CD14-positive monocyte (primary cell): ENCODE measurements at regions not wholly inside any gene's neighbourhood (a gene's known extent, or its start where the extent isn't known, plus 50 kb on each side); places are given as distances from the start of the nearest gene placed in this dataset.

Source experiments
- DNase-seq, 3 donors: peaks; one replicate each; pipeline ENCODE4 v3.0.0-alpha.2; 2011 to 2022
- H2AFZ ChIP-seq: 2 replicates; pipeline ENCODE4 v1.6.0; 2012; ENCODE audit warnings: mild to moderate bottlenecking, low read depth, low read length, inconsistent platforms; ENCODE audit not compliant: insufficient read depth, poor library complexity, severe bottlenecking
- H3K27ac ChIP-seq, 2 donors: 1 replicate in 1 of 2; 2 replicates in 1 of 2; pipeline ENCODE4 v1.5.1; 2012 to 2013; ENCODE audit warnings: low read length in 2 of 2, control low read depth in 1 of 2, inconsistent platforms in 1 of 2, low read depth in 1 of 2, mild to moderate bottlenecking in 1 of 2
- H3K27me3 ChIP-seq, 2 donors: one replicate each; pipeline versions ENCODE4 v1.6.0 to v1.6.1; 2011 to 2013; ENCODE audit warnings: low read length in 2 of 2; ENCODE audit not compliant: control insufficient read depth in 2 of 2, insufficient read depth in 2 of 2
- H3K36me3 ChIP-seq, 2 donors: replicated peaks in 1 of 2; 1 replicate in 1 of 2; 2 replicates in 1 of 2; pipeline versions ENCODE4 v1.5.1 to v1.6.1; 2012 to 2013; ENCODE audit warnings: low read length in 2 of 2, control low read depth in 1 of 2, inconsistent platforms in 1 of 2, mild to moderate bottlenecking in 1 of 2; ENCODE audit not compliant: insufficient read depth in 2 of 2, control insufficient read depth in 1 of 2
- H3K4me1 ChIP-seq, 2 donors: 1 replicate in 1 of 2; 2 replicates in 1 of 2; pipeline versions ENCODE4 v1.5.1 to v1.6.1; 2012 to 2013; ENCODE audit warnings: low read length in 2 of 2, control low read depth in 1 of 2, inconsistent platforms in 1 of 2, mild to moderate bottlenecking in 1 of 2, moderate library complexity in 1 of 2; ENCODE audit not compliant: insufficient read depth in 2 of 2, control insufficient read depth in 1 of 2
- H3K4me2 ChIP-seq: replicated peaks from 2 replicates; pipeline ENCODE3; 2012; ENCODE audit warnings: low read length, moderate library complexity, mild to moderate bottlenecking; ENCODE audit not compliant: poor library complexity, severe bottlenecking; ENCODE audit errors: extremely low read depth
- H3K4me3 ChIP-seq, 3 experiments: fragments of 200-600 bp in 1 of 3; sonication (generic) in 1 of 3; replicated peaks in 1 of 3; 1 replicate in 2 of 3; 2 replicates in 1 of 3; pipeline ENCODE4 v1.5.1; 2011 to 2013; ENCODE audit warnings: low read length in 3 of 3, mild to moderate bottlenecking in 3 of 3, control low read depth in 2 of 3, low read depth in 2 of 3, inconsistent platforms in 1 of 3, moderate library complexity in 1 of 3
- H3K79me2 ChIP-seq: 2 replicates; pipeline ENCODE4 v1.6.0; 2012; ENCODE audit warnings: mild to moderate bottlenecking, control low read depth, inconsistent platforms, low read length, moderate library complexity; ENCODE audit not compliant: insufficient read depth
- H3K9ac ChIP-seq: 2 replicates; pipeline ENCODE4 v1.6.0; 2017; ENCODE audit warnings: low read length, mild to moderate bottlenecking; ENCODE audit not compliant: insufficient read depth, poor library complexity, severe bottlenecking
- H3K9me3 ChIP-seq, 2 donors: replicated peaks in 1 of 2; 1 replicate in 1 of 2; 2 replicates in 1 of 2; pipeline versions ENCODE4 v1.5.1 to v1.6.1; 2012 to 2013; ENCODE audit warnings: low read length in 2 of 2, control low read depth in 1 of 2; ENCODE audit not compliant: control insufficient read depth in 1 of 2, insufficient read depth in 1 of 2
- H4K20me1 ChIP-seq: 2 replicates; pipeline ENCODE4 v1.6.0; 2012; ENCODE audit warnings: mild to moderate bottlenecking, low read length, control low read depth, moderate library complexity; ENCODE audit not compliant: insufficient read depth
- H3K27ac Mint-ChIP-seq, 7 donors: one replicate each; pipeline ENCODE4 v1.8.0; 2020; ENCODE audit warnings: mild to moderate bottlenecking in 7 of 7, mixed read lengths in 7 of 7, moderate library complexity in 6 of 7, inconsistent platforms in 2 of 7
- H3K27me3 Mint-ChIP-seq, 3 donors: one replicate each; pipeline ENCODE4 v1.8.0; 2021 to 2022; ENCODE audit warnings: low read depth in 3 of 3, mild to moderate bottlenecking in 3 of 3, mixed read lengths in 3 of 3, moderate library complexity in 3 of 3, inconsistent platforms in 1 of 3
- H3K36me3 Mint-ChIP-seq, 2 donors: one replicate each; pipeline ENCODE4 v1.8.0; 2020; ENCODE audit warnings: mixed read lengths in 2 of 2, inconsistent platforms in 1 of 2, mild to moderate bottlenecking in 1 of 2
- H3K4me1 Mint-ChIP-seq: one replicate; pipeline ENCODE4 v1.8.0; 2020; ENCODE audit warnings: mild to moderate bottlenecking, mixed read lengths
- H3K4me3 Mint-ChIP-seq, 2 donors: one replicate each; pipeline ENCODE4 v1.8.0; 2020; ENCODE audit warnings: mild to moderate bottlenecking in 2 of 2, mixed read lengths in 2 of 2, moderate library complexity in 1 of 2
- H3K9me3 Mint-ChIP-seq, 7 donors: one replicate each; pipeline ENCODE4 v1.8.0; 2020 to 2022; ENCODE audit warnings: mixed read lengths in 7 of 7, mild to moderate bottlenecking in 6 of 7, moderate library complexity in 6 of 7, inconsistent platforms in 2 of 7
- WGBS: methylation state at CpG from one replicate; pipeline ENCODE4 v1.1.5; 2013; ENCODE audit warnings: missing lambda C conversion rate; ENCODE audit not compliant: insufficient coverage; 5-methylcytosine and 5-hydroxymethylcytosine counted together
- intact Hi-C, 2 donors: fragments of 100-400 bp; cut with micrococcal nuclease; formaldehyde crosslinking; loops; one replicate each; pipeline versions ENCODE4 v1.15.0 to v1.15.1; 2023
- TF ChIP-seq, protein P1 (sequence below): fragments of 200-600 bp; IDR thresholded peaks from one replicate; pipeline ENCODE4 v1.8.0; 2022; ENCODE audit warnings: antibody characterized with exemption, mild to moderate bottlenecking

DNA sequence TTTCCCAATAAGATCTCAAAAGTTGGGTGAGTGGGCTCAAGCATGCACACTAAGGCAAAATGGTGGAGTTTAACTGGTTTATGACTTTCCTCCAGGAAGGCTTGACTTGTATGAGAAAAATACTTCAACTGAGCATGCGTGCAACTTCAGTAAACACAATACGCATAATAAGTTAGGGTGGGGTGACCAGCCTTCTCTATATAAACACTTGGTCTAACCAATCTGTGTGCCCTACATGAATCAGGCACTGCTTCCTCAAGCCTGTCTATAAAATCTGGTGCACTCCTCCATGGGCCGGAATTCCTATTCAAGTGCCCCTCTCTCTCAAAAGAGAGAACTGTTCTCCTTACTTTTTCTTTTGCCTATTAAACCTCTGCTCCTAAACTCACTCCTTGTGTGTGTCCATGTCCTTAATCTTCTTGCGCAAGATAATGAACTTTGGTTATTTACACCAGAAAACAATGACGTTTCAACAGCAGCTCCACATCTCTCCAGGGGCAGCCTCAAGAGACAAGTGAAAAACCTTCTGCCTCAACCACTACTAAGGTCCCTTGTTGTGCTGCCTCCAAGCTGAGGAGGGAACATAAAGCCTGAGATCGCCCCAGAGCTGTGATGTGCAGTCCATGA lies 352.6 kb downstream of the CAAP1 start:
- TF ChIP-seq, protein P1, sequence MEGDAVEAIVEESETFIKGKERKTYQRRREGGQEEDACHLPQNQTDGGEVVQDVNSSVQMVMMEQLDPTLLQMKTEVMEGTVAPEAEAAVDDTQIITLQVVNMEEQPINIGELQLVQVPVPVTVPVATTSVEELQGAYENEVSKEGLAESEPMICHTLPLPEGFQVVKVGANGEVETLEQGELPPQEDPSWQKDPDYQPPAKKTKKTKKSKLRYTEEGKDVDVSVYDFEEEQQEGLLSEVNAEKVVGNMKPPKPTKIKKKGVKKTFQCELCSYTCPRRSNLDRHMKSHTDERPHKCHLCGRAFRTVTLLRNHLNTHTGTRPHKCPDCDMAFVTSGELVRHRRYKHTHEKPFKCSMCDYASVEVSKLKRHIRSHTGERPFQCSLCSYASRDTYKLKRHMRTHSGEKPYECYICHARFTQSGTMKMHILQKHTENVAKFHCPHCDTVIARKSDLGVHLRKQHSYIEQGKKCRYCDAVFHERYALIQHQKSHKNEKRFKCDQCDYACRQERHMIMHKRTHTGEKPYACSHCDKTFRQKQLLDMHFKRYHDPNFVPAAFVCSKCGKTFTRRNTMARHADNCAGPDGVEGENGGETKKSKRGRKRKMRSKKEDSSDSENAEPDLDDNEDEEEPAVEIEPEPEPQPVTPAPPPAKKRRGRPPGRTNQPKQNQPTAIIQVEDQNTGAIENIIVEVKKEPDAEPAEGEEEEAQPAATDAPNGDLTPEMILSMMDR, result no peak
- peaks cover 2 to 9% (median 3%) of the 10 kb centered on the region in 7 donors for H3K9me3 Mint-ChIP-seq

DNA sequence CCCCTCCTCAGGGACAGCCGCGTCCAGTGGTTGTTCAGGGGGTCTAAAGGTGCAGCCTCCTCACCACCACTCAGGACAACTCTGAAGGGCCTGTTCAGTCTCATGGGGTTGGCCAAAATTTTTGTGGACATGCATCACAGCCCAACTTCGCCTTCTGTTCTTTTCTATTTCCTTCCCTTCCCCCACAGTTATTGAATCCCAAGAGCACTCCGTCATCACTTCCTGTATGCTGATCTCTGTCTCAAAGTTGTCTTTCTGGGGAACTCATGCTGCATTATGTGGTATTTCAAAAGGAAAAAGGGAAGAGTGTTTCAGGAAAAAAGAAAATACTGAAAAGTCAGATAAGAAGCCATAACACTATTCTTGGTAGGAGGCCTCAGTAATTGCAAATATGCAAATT lies 355.4 kb downstream of the CAAP1 start:
- peaks cover 0 to 3% (median 2%) of the 10 kb centered on the region in 3 donors for H3K27me3 Mint-ChIP-seq
- no CpG with 5 or more reads among the region's 4 CpGs for WGBS

More for the DNA sequence above, 352.6 kb downstream of the CAAP1 start:
- H3K9ac ChIP-seq, result no peak overlapping the region
- Mint-ChIP-seq H3K4me3 (no peak overlapping the region), H3K36me3 (no peaks in the 10 kb centered on the region), H3K27ac (no peak overlapping the region), H3K27me3 (peaks cover 0 to 3% (median 2%) of the 10 kb centered on the region in 3 donors), H3K4me1 (no peaks in the 10 kb centered on the region)
- no peaks in the 10 kb centered on the region for H3K79me2 ChIP-seq
- peaks cover 5 to 20% of the 10 kb centered on the region in 2 donors for H3K9me3 ChIP-seq
- H3K4me2 ChIP-seq, result no peak overlapping the region
- H4K20me1 ChIP-seq, result no peaks in the 10 kb centered on the region
- no peaks in the 10 kb centered on the region for H3K36me3 ChIP-seq
- 86% methylated on average over 5 of the region's 6 CpGs for WGBS
- intact Hi-C loops, result no loop called here
- no peaks in the 10 kb centered on the region for H3K27me3 ChIP-seq
- H2AFZ ChIP-seq, result no peak overlapping the region
- H3K27ac ChIP-seq, result no peak overlapping the region
- H3K4me1 ChIP-seq, result no peaks in the 10 kb centered on the region
- H3K4me3 ChIP-seq, result no peak overlapping the region
- DNase-seq, result no peak

More for the DNA sequence above, 355.4 kb downstream of the CAAP1 start:
- Histone ChIP-seq H3K27me3 (no peaks in the 10 kb centered on the region), H4K20me1 (no peaks in the 10 kb centered on the region), H3K9ac (no peak overlapping the region), H2AFZ (no peak overlapping the region), H3K79me2 (no peaks in the 10 kb centered on the region), H3K27ac (no peak overlapping the region), H3K36me3 (no peaks in the 10 kb centered on the region), H3K4me1 (no peaks in the 10 kb centered on the region), H3K9me3 (peaks cover 5 to 20% of the 10 kb centered on the region in 2 donors), H3K4me3 (no peak overlapping the region), H3K4me2 (no peak overlapping the region)
- DNase-seq, result no peak
- Mint-ChIP-seq H3K4me3 (no peak overlapping the region), H3K4me1 (no peaks in the 10 kb centered on the region), H3K36me3 (no peaks in the 10 kb centered on the region), H3K9me3 (peaks cover 0 to 7% (median 2%) of the 10 kb centered on the region in 7 donors), H3K27ac (no peak overlapping the region)
- intact Hi-C loops, result no loop called here
- TF ChIP-seq, protein P1, result no peak
